OCI-LY3 (cell line): ENCODE measurements at regions not wholly inside any gene's neighbourhood (a gene's known extent, or its start where the extent isn't known, plus 50 kb on each side); places are given as distances from the start of the nearest gene placed in this dataset.

Experiments
- H2AFZ ChIP-seq: fragments of 200-600, 300-600 bp; shearing (Covaris generic); 2 replicates; pipeline ENCODE4 v1.6.0; 2014; ENCODE audit warnings: antibody characterized with exemption, low read depth, low read length
- H3K27ac ChIP-seq: fragments of 200-600, 300-600 bp; sonication (generic); 2 replicates; pipeline ENCODE4 v1.5.1; 2014; ENCODE audit warnings: mild to moderate bottlenecking, low read length, moderate library complexity, mixed read lengths
- H3K27me3 ChIP-seq: fragments of 200-600, 300-600 bp; sonication (generic); 2 replicates; pipeline ENCODE4 v1.6.1; 2014; ENCODE audit warnings: low read depth, low read length, mixed read lengths
- H3K36me3 ChIP-seq: fragments of 200-600, 300-600 bp; sonication (generic); replicated peaks from 2 replicates; pipeline ENCODE3; 2014; ENCODE audit warnings: low read depth, low read length, mixed read lengths
- H3K4me1 ChIP-seq: fragments of 300-600, 200-600 bp; sonication (generic); 2 replicates; pipeline ENCODE4 v1.6.1; 2014; ENCODE audit warnings: low read length, mixed read lengths
- H3K4me2 ChIP-seq: fragments of 200-600, 300-600 bp; sonication (generic); 2 replicates; pipeline ENCODE4 v1.6.1; 2014; ENCODE audit warnings: low read length, mixed read lengths
- H3K4me3 ChIP-seq: fragments of 300-600, 200-600 bp; sonication (generic); 2 replicates; pipeline ENCODE4 v1.5.1; 2014; ENCODE audit warnings: antibody characterized with exemption, mild to moderate bottlenecking, low read length, moderate library complexity
- H3K79me2 ChIP-seq: fragments of 300-600, 200-600 bp; shearing (Covaris generic); 2 replicates; pipeline ENCODE4 v1.6.1; 2014; ENCODE audit warnings: mild to moderate bottlenecking, low read length, mixed read lengths
- H3K9ac ChIP-seq: fragments of 300-600, 200-600 bp; shearing (Covaris generic); 2 replicates; pipeline ENCODE4 v1.6.0; 2014; ENCODE audit warnings: mild to moderate bottlenecking, low read length, moderate library complexity
- H3K9me3 ChIP-seq: fragments of 200-600, 300-600 bp; shearing (Covaris generic); 2 replicates; pipeline ENCODE4 v1.6.1; 2014; ENCODE audit warnings: low read length, mixed read lengths; ENCODE audit not compliant: insufficient read depth
- H4K20me1 ChIP-seq: fragments of 200-600, 300-600 bp; sonication (generic); 2 replicates; pipeline ENCODE4 v1.6.1; 2016; ENCODE audit warnings: low read length, mixed read lengths; ENCODE audit not compliant: insufficient read depth
- CTCF ChIP-seq: fragments of 200-600, 300-600 bp; sonication (generic); IDR thresholded peaks from 2 replicates; pipeline ENCODE4 v1.5.1; 2014; ENCODE audit warnings: antibody characterized with exemption, low read length, low read depth
- EZH2phosphoT487 ChIP-seq: fragments of 200-600 bp; shearing (Covaris generic); IDR thresholded peaks from 2 replicates; pipeline ENCODE4 v1.6.1; 2018; ENCODE audit warnings: antibody characterized with exemption, mixed run types, low read depth

- Histone ChIP-seq H3K27me3 (no peaks in the 10 kb centered on the region), H2AFZ (no peak overlapping the region), H3K4me3 (no peak overlapping the region), H3K9ac (no peak overlapping the region), H3K36me3 (no peaks in the 10 kb centered on the region), H3K9me3 (no peaks in the 10 kb centered on the region), H3K27ac (no peak overlapping the region), H4K20me1 (no peaks in the 10 kb centered on the region), H3K79me2 (no peaks in the 10 kb centered on the region), H3K4me2 (no peak overlapping the region), H3K4me1 (no peaks in the 10 kb centered on the region)
- peak; percentile 41 for TF ChIP-seq CTCF
- TF ChIP-seq EZH2phosphoT487, result no peak
Observed at GRCh38 chr10:107931808-107932207, 767.3 kb upstream of the SORCS1 start.

- no peaks in the 10 kb centered on the region for H3K79me2 ChIP-seq
Observed at GRCh38 chr10:107930037-107930436, 765.5 kb upstream of the SORCS1 start.

GRCh38 chr10:107924458-107924857, 760.0 kb upstream of the SORCS1 start:
- Histone ChIP-seq H3K27ac (no peak overlapping the region), H3K36me3 (no peaks in the 10 kb centered on the region), H3K9ac (no peak overlapping the region), H3K4me2 (no peak overlapping the region), H3K79me2 (no peaks in the 10 kb centered on the region), H4K20me1 (no peaks in the 10 kb centered on the region), H3K9me3 (no peaks in the 10 kb centered on the region), H3K4me1 (no peaks in the 10 kb centered on the region), H3K27me3 (no peaks in the 10 kb centered on the region), H3K4me3 (no peak overlapping the region), H2AFZ (no peak overlapping the region)
- TF ChIP-seq CTCF (no peak), EZH2phosphoT487 (no peak)

More at GRCh38 chr10:107930037-107930436, 765.5 kb upstream of the SORCS1 start:
- Histone ChIP-seq H3K9me3 (no peaks in the 10 kb centered on the region), H2AFZ (no peak overlapping the region), H3K27me3 (no peaks in the 10 kb centered on the region), H3K4me2 (no peak overlapping the region), H3K9ac (no peak overlapping the region), H3K4me3 (no peak overlapping the region), H3K36me3 (no peaks in the 10 kb centered on the region), H3K4me1 (no peaks in the 10 kb centered on the region), H4K20me1 (no peaks in the 10 kb centered on the region), H3K27ac (no peak overlapping the region)
- no peak for TF ChIP-seq CTCF
- no peak for TF ChIP-seq EZH2phosphoT487

GRCh38 chr10:107919626-107920235, 755.2 kb upstream of the SORCS1 start:
- H3K9me3 ChIP-seq, result no peaks in the 10 kb centered on the region
- no peaks in the 10 kb centered on the region for H3K4me1 ChIP-seq
- H4K20me1 ChIP-seq, result no peaks in the 10 kb centered on the region
- H3K79me2 ChIP-seq, result no peaks in the 10 kb centered on the region
- no peaks in the 10 kb centered on the region for H3K36me3 ChIP-seq
- no peak overlapping the region for H2AFZ ChIP-seq
- no peaks in the 10 kb centered on the region for H3K27me3 ChIP-seq
- H3K9ac ChIP-seq, result no peak overlapping the region
- TF ChIP-seq EZH2phosphoT487 (no peak), CTCF (no peak)
- H3K27ac ChIP-seq, result no peak overlapping the region
- no peak overlapping the region for H3K4me3 ChIP-seq
- H3K4me2 ChIP-seq, result no peak overlapping the region
